Kidney (tissue), 13 donors: ENCODE measurements at regions not wholly inside any gene's neighbourhood (a gene's known extent, or its start where the extent isn't known, plus 50 kb on each side); places are given as distances from the start of the nearest gene placed in this dataset.

Experiments
- DNase-seq, 5 donors: peaks; one replicate each; pipeline ENCODE4 v3.0.0-alpha.2; 2013 to 2020
- FAIRE-seq: peaks from 2 replicates; lab custom pipeline; 2012; peaks lifted over from hg19 to GRCh38; lab: Jason Lieb, UNC
- H3K27ac ChIP-seq, 2 donors: one replicate each; pipeline ENCODE4 v1.7.0; 2013; ENCODE audit warnings: low read depth in 2 of 2, low read length in 2 of 2, inconsistent platforms in 1 of 2
- H3K27me3 ChIP-seq: one replicate; pipeline ENCODE4 v1.7.1; 2013; ENCODE audit warnings: low read length, inconsistent platforms; ENCODE audit not compliant: control insufficient read depth, insufficient read depth
- H3K36me3 ChIP-seq, 3 donors: one replicate each; pipeline versions ENCODE4 v1.7.0 to v1.7.1; 2013; ENCODE audit warnings: low read length in 3 of 3, control low read depth in 1 of 3, inconsistent platforms in 1 of 3; ENCODE audit not compliant: insufficient read depth in 3 of 3, control insufficient read depth in 2 of 3
- H3K4me1 ChIP-seq, 3 donors: one replicate each; pipeline versions ENCODE4 v1.7.0 to v1.7.1; 2013; ENCODE audit warnings: low read length in 3 of 3, inconsistent platforms in 1 of 3, low read depth in 1 of 3; ENCODE audit not compliant: control insufficient read depth in 2 of 3, insufficient read depth in 2 of 3
- H3K4me3 ChIP-seq, 3 donors: one replicate each; pipeline versions ENCODE4 v1.7.0 to v1.8.1; 2013; ENCODE audit warnings: low read length in 3 of 3, control low read depth in 1 of 3, inconsistent platforms in 1 of 3
- H3K9ac ChIP-seq, 3 donors: one replicate each; pipeline versions ENCODE4 v1.7.0 to v1.7.1; 2013; ENCODE audit warnings: low read length in 3 of 3, control low read depth in 1 of 3, inconsistent platforms in 1 of 3
- H3K9me3 ChIP-seq, 3 donors: one replicate each; pipeline versions ENCODE4 v1.7.0 to v1.7.1; 2013; ENCODE audit warnings: low read length in 3 of 3, control low read depth in 1 of 3, inconsistent platforms in 1 of 3; ENCODE audit not compliant: control insufficient read depth in 2 of 3, insufficient read depth in 1 of 3
- CTCF ChIP-seq: IDR thresholded peaks from 3 replicates; pipeline ENCODE4 v1.5.1; 2012; ENCODE audit warnings: mild to moderate bottlenecking, moderate library complexity, borderline replicate concordance; ENCODE audit not compliant: insufficient read depth; ENCODE audit errors: extremely low read depth
- intact Hi-C: fragments of 100-400 bp; cut with DNase I; formaldehyde crosslinking; loops from one replicate; pipeline ENCODE4 v1.11.1; 2022
- donor health status: control.
- donor health status: control.
- donor health status: control.
- donor health status: control.
- donor health status: control.
- donor health status: DM: yes; HTN: yes; CAD: no.
- donor health status: Normal renal cell carcinoma (clear cell type).

GRCh38 chr13:22563272-22563671 is 617.5 kb upstream of the SGCG start:
- no peak for DNase-seq
- Histone ChIP-seq H3K27ac (no peak overlapping the region), H3K9me3 (peaks cover 0 to 2% (median 0%) of the 10 kb centered on the region in 3 donors), H3K27me3 (no peaks in the 10 kb centered on the region), H3K36me3 (no peaks in the 10 kb centered on the region), H3K4me3 (no peak overlapping the region), H3K9ac (no peak overlapping the region), H3K4me1 (no peaks in the 10 kb centered on the region)
- intact Hi-C loops: no loop called here
- FAIRE-seq: no peak
- no peak for TF ChIP-seq CTCF

GRCh38 chr13:22569811-22570210 is 611.0 kb upstream of the SGCG start:
- Histone ChIP-seq H3K4me1 (no peaks in the 10 kb centered on the region), H3K9me3 (no peaks in the 10 kb centered on the region), H3K36me3 (no peaks in the 10 kb centered on the region), H3K4me3 (no peak overlapping the region), H3K27ac (no peak overlapping the region), H3K27me3 (no peaks in the 10 kb centered on the region), H3K9ac (no peak overlapping the region)
- FAIRE-seq: no peak
- intact Hi-C loops: no loop called here
- no peak for TF ChIP-seq CTCF
- peak in 2 of 5 donors; percentile 1 to 4 for DNase-seq

GRCh38 chr13:22589880-22590279 is 590.9 kb upstream of the SGCG start:
- DNase-seq: no peak
- H3K27me3 ChIP-seq: no peaks in the 10 kb centered on the region
- no peak overlapping the region for H3K9ac ChIP-seq
- H3K36me3 ChIP-seq: no peaks in the 10 kb centered on the region
- H3K9me3 ChIP-seq: peaks cover 0 to 3% (median 0%) of the 10 kb centered on the region in 3 donors
- FAIRE-seq: no peak
- H3K4me1 ChIP-seq: no peaks in the 10 kb centered on the region
- no peak overlapping the region for H3K27ac ChIP-seq
- no peak overlapping the region for H3K4me3 ChIP-seq
- intact Hi-C loops: no loop called here
- no peak for TF ChIP-seq CTCF

- H3K4me3 ChIP-seq: no peak overlapping the region
- no peak overlapping the region for H3K27ac ChIP-seq
- no peak overlapping the region for H3K9ac ChIP-seq
- intact Hi-C loops: no loop called here
- FAIRE-seq: no peak
- no peaks in the 10 kb centered on the region for H3K27me3 ChIP-seq
- no peak for TF ChIP-seq CTCF
- no peaks in the 10 kb centered on the region for H3K4me1 ChIP-seq
- DNase-seq: no peak
- H3K36me3 ChIP-seq: no peaks in the 10 kb centered on the region
- H3K9me3 ChIP-seq: no peaks in the 10 kb centered on the region
Measured at GRCh38 chr13:22592515-22592914, 588.3 kb upstream of the SGCG start.
